PC-3 (cell line): ENCODE measurements at regions not wholly inside any gene's neighbourhood (a gene's known extent, or its start where the extent isn't known, plus 50 kb on each side); places are given as distances from the start of the nearest gene placed in this dataset.

Experiments
- ATAC-seq: fragments of 200-7000 bp; cut with Tn5 transposase; 2 replicates; pipeline ENCODE4 v1.9.1; 2020; ENCODE audit warnings: mild to moderate bottlenecking, moderate library complexity
- BruUV-seq: library from RNA; stranded (reverse); fragments of 400-500 nt; replicated peaks from 2 replicates; lab custom pipeline; 2021; lab: Mats Ljungman, UMichigan
- CTCF ChIA-PET: fragments of 300-600 bp; sonication (Branson Sonifier 250); formaldehyde crosslinking; loops from one replicate; lab custom pipeline; 2022; ENCODE audit warnings: antibody characterized with exemption; lab: Charles Lee
- POLR2A ChIA-PET: fragments of 300-600 bp; sonication (Branson Sonifier 250); formaldehyde crosslinking; loops from one replicate; lab custom pipeline; 2022; ENCODE audit warnings: antibody characterized with exemption; ENCODE audit not compliant: unreplicated experiment; lab: Charles Lee
- DNase-seq: peaks from one replicate; pipeline ENCODE4 v3.0.0-alpha.2; 2015
- H2AFZ ChIP-seq: fragments of 300-600 bp; sonication (generic); 2 replicates; pipeline ENCODE4 v1.6.0; 2016; ENCODE audit warnings: antibody characterized with exemption, low read length
- H3F3A ChIP-seq: fragments of 300-600 bp; sonication (generic); one replicate; pipeline ENCODE4 v1.6.0; 2017; ENCODE audit warnings: antibody characterized with exemption, low read length, control low read depth, mild to moderate bottlenecking; ENCODE audit not compliant: unreplicated experiment
- H3K27ac ChIP-seq: fragments of 300-600 bp; sonication (generic); 2 replicates; pipeline ENCODE4 v1.5.1; 2016; ENCODE audit warnings: mild to moderate bottlenecking, low read length
- H3K27me3 ChIP-seq: fragments of 300-600 bp; sonication (generic); 2 replicates; pipeline ENCODE4 v1.6.1; 2016; ENCODE audit warnings: low read length, mixed read lengths
- H3K36me3 ChIP-seq: fragments of 300-600 bp; sonication (generic); 2 replicates; pipeline ENCODE4 v1.6.1; 2016; ENCODE audit warnings: low read depth, mixed run types, low read length, mixed read lengths
- H3K4me1 ChIP-seq: fragments of 300-600 bp; sonication (generic); 2 replicates; pipeline ENCODE4 v1.5.1; 2016; ENCODE audit warnings: low read length; ENCODE audit not compliant: insufficient read depth
- H3K4me2 ChIP-seq: fragments of 300-600 bp; sonication (generic); 2 replicates; pipeline ENCODE4 v1.6.0; 2016; ENCODE audit warnings: low read length
- H3K4me3 ChIP-seq: fragments of 300-600 bp; sonication (generic); 2 replicates; pipeline ENCODE4 v1.5.1; 2016; ENCODE audit warnings: mild to moderate bottlenecking, low read length, mixed read lengths
- H3K79me2 ChIP-seq: fragments of 300-600 bp; sonication (generic); 2 replicates; pipeline ENCODE4 v1.6.1; 2017; ENCODE audit warnings: low read length, mixed read lengths
- H3K9ac ChIP-seq: fragments of 300-600 bp; sonication (generic); 2 replicates; pipeline ENCODE4 v1.6.0; 2016; ENCODE audit warnings: mild to moderate bottlenecking, low read length
- H3K9me2 ChIP-seq: fragments of 300-600 bp; sonication (generic); replicated peaks from 2 replicates; pipeline ENCODE4 v1.6.1; 2016; ENCODE audit warnings: mixed run types, low read length, mixed read lengths
- H3K9me3 ChIP-seq: fragments of 300-600 bp; sonication (generic); 2 replicates; pipeline ENCODE4 v1.6.1; 2016; ENCODE audit warnings: low read length, mixed read lengths
- H4K20me1 ChIP-seq: fragments of 300-600 bp; sonication (generic); 2 replicates; pipeline ENCODE4 v1.6.1; 2016; ENCODE audit warnings: low read length, mixed read lengths
- EZH2 ChIP-seq: fragments of 300-600 bp; sonication (generic); IDR thresholded peaks from one replicate; pipeline ENCODE4 v1.6.1; 2017; ENCODE audit warnings: antibody characterized with exemption, mild to moderate bottlenecking, low read length; ENCODE audit not compliant: unreplicated experiment
- EZH2phosphoT487 ChIP-seq: fragments of 300-600 bp; sonication (generic); IDR thresholded peaks from 2 replicates; pipeline ENCODE4 v1.6.1; 2018; ENCODE audit warnings: mild to moderate bottlenecking, antibody characterized with exemption, low read length, borderline replicate concordance
- intact Hi-C: fragments of 100-400 bp; cut with micrococcal nuclease; formaldehyde crosslinking; loops from 2 replicates; pipeline ENCODE4 v1.9.0; 2023
- TF ChIP-seq, protein P1 (sequence below): fragments of 300-600 bp; sonication (generic); conservative IDR thresholded peaks from 2 replicates; pipeline ENCODE4 v1.5.1; 2017; ENCODE audit warnings: antibody characterized with exemption, low read depth, mild to moderate bottlenecking, low read length

DNA sequence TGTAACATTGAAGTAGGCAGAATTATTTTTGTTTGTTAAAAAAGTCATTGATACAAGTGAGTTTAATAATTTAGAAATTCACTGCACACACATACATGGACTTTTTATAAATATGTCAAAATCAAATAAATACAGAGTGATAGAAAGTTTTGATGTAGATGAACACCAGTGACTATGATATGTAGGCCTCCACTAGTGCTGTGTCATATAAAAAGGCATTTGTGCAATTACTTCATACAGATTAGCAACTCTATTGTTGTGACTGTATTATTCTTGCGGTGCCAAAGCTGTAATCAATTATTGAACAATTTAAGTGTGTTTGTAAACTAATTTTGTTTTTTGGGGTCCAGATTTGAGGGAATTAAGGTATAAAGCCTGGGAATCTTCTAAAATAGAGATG, 366.2 kb upstream of the PITX2 start:
- Histone ChIP-seq H4K20me1 (no peaks in the 10 kb centered on the region), H3K9me3 (no peaks in the 10 kb centered on the region), H3F3A (no peaks in the 10 kb centered on the region), H2AFZ (no peak overlapping the region), H3K27me3 (peaks cover 35% of the 10 kb centered on the region), H3K4me1 (no peaks in the 10 kb centered on the region), H3K9me2 (no peaks in the 10 kb centered on the region), H3K4me3 (no peak overlapping the region), H3K79me2 (no peaks in the 10 kb centered on the region), H3K36me3 (no peaks in the 10 kb centered on the region), H3K9ac (no peak overlapping the region), H3K4me2 (no peak overlapping the region), H3K27ac (no peak overlapping the region)
- CTCF ChIA-PET = no interaction called here
- DNase-seq (no peak), ATAC-seq (no peak)
- no peak for TF ChIP-seq EZH2phosphoT487
- TF ChIP-seq, protein P1, sequence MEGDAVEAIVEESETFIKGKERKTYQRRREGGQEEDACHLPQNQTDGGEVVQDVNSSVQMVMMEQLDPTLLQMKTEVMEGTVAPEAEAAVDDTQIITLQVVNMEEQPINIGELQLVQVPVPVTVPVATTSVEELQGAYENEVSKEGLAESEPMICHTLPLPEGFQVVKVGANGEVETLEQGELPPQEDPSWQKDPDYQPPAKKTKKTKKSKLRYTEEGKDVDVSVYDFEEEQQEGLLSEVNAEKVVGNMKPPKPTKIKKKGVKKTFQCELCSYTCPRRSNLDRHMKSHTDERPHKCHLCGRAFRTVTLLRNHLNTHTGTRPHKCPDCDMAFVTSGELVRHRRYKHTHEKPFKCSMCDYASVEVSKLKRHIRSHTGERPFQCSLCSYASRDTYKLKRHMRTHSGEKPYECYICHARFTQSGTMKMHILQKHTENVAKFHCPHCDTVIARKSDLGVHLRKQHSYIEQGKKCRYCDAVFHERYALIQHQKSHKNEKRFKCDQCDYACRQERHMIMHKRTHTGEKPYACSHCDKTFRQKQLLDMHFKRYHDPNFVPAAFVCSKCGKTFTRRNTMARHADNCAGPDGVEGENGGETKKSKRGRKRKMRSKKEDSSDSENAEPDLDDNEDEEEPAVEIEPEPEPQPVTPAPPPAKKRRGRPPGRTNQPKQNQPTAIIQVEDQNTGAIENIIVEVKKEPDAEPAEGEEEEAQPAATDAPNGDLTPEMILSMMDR = no peak
- no peak for TF ChIP-seq EZH2
- POLR2A ChIA-PET = no interaction called here
- intact Hi-C loops = no loop called here
- no TSS peak for BruUV-seq

DNA sequence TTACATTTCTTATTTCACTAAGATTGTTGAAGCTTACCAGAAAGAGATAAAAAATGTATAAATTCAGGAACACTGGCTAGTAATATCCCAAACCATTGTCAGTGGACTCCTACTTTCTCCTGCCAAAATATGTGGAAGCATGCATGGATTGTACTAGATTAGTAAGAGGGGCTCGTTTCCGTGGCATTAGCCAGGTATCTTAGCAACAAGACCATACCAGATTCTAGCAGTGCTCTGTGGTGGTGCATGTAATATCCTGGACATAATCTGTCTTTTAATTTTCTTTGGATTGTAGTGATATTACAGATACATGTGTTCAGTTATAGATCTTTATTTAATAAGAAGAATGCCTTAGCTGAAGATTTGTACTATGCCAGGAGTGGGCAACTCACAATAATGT, 371.9 kb upstream of the PITX2 start:
- intact Hi-C loops = no loop called here
- H3F3A ChIP-seq = no peaks in the 10 kb centered on the region
- no peaks in the 10 kb centered on the region for H3K9me3 ChIP-seq
- H3K9ac ChIP-seq = no peak overlapping the region
- no peaks in the 10 kb centered on the region for H4K20me1 ChIP-seq
- DNase-seq (no peak), ATAC-seq (no peak)
- H2AFZ ChIP-seq = no peak overlapping the region
- no TSS peak for BruUV-seq
- peaks cover 26% of the 10 kb centered on the region for H3K27me3 ChIP-seq
- ChIA-PET CTCF (no interaction called here), POLR2A (no interaction called here)
- H3K27ac ChIP-seq = no peak overlapping the region
- no peaks in the 10 kb centered on the region for H3K79me2 ChIP-seq
- no peak overlapping the region for H3K4me3 ChIP-seq
- TF ChIP-seq EZH2phosphoT487 = no peak
- TF ChIP-seq, protein P1 = no peak
- TF ChIP-seq EZH2 = no peak
- no peaks in the 10 kb centered on the region for H3K36me3 ChIP-seq
- H3K4me2 ChIP-seq = no peak overlapping the region
- no peaks in the 10 kb centered on the region for H3K9me2 ChIP-seq
- H3K4me1 ChIP-seq = no peaks in the 10 kb centered on the region

DNA sequence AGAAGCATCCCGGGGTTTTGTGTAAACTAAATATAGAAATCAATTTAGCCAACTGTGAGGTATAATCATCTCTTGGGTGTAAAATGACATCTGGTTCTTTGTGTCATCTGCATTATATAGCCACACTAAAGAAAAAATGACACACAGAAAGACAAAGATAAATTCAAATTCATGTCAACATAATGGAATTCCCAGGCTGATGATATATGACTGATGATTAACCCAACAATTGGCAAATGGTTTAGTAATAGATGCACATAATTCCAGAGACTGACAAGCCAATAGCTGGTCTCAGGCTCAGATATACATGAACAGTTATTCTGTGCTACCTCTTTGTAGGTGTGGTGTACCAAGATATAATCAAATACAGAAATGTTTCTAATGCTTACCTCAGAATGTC, 375.4 kb upstream of the PITX2 start:
- no peak overlapping the region for H3K9ac ChIP-seq
- intact Hi-C loops = no loop called here
- DNase-seq (no peak), ATAC-seq (no peak)
- H3K36me3 ChIP-seq = no peaks in the 10 kb centered on the region
- H4K20me1 ChIP-seq = no peaks in the 10 kb centered on the region
- ChIA-PET CTCF (no interaction called here), POLR2A (no interaction called here)
- H3K27ac ChIP-seq = no peak overlapping the region
- no peaks in the 10 kb centered on the region for H3K9me3 ChIP-seq
- no peaks in the 10 kb centered on the region for H3K79me2 ChIP-seq
- TF ChIP-seq, protein P1 = no peak
- TF ChIP-seq EZH2 = no peak
- no peak for TF ChIP-seq EZH2phosphoT487
- no TSS peak for BruUV-seq
- H3K27me3 ChIP-seq = peaks cover 28% of the 10 kb centered on the region
- no peak overlapping the region for H3K4me2 ChIP-seq
- no peak overlapping the region for H3K4me3 ChIP-seq
- H3K4me1 ChIP-seq = no peaks in the 10 kb centered on the region
- no peak overlapping the region for H2AFZ ChIP-seq
- no peaks in the 10 kb centered on the region for H3K9me2 ChIP-seq
- no peaks in the 10 kb centered on the region for H3F3A ChIP-seq
